Activated CD4-positive, CD25-positive, alpha-beta regulatory T cell treated with anti-CD3 and anti-CD28 coated beads, Interleukin-2, amount 50 U/mL, for 72 hours (primary cell): ENCODE measurements at regions not wholly inside any gene's neighbourhood (a gene's known extent, or its start where the extent isn't known, plus 50 kb on each side); places are given as distances from the start of the nearest gene placed in this dataset.
"Not testable (repeated sequence)": the region's sequence is repeated elsewhere in the genome, so short reads cannot be mapped to it uniquely, and the experiment has no call there.

ENCODE experiments used
- DNase-seq: peaks from one replicate; pipeline ENCODE4 v3.0.0; 2021

- no peak for DNase-seq
Measured at GRCh38 chr1:166703141-166703540, 136.1 kb upstream of the POGK start.

DNA sequence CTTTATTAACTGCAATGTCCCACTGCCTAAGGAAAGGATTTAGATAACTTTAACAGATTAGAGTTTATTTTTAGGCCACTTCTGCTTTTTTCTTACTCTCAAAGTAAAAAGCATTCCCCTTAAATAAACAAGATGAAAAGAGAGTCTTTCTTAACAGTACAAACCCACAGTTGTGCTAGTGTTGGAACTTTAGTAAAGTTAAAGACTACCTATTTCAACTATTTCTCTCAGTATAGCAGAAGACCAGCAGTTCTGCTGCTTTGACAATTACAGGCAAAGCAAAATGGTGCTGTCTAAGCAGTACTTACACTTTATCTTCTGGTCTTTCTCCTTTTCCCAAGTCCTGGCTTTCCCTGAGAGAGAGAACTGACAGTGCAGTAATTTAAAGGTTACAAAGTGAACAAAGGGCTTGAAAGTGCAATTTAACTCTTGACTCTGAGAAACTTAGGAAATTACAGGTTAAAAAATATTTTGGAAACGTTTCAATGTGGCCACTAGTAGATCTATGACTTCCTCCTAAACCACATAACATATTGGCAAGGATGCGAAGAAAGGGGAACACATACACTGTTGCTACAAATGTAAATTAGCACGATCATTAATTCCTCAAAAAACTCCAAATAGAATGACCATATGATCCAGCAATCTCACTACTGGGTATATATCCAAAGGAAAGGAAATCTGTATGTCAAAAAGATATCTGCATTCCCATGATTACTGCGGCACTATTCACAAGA is 135.4 kb upstream of the POGK start:
- no peak for DNase-seq

DNA sequence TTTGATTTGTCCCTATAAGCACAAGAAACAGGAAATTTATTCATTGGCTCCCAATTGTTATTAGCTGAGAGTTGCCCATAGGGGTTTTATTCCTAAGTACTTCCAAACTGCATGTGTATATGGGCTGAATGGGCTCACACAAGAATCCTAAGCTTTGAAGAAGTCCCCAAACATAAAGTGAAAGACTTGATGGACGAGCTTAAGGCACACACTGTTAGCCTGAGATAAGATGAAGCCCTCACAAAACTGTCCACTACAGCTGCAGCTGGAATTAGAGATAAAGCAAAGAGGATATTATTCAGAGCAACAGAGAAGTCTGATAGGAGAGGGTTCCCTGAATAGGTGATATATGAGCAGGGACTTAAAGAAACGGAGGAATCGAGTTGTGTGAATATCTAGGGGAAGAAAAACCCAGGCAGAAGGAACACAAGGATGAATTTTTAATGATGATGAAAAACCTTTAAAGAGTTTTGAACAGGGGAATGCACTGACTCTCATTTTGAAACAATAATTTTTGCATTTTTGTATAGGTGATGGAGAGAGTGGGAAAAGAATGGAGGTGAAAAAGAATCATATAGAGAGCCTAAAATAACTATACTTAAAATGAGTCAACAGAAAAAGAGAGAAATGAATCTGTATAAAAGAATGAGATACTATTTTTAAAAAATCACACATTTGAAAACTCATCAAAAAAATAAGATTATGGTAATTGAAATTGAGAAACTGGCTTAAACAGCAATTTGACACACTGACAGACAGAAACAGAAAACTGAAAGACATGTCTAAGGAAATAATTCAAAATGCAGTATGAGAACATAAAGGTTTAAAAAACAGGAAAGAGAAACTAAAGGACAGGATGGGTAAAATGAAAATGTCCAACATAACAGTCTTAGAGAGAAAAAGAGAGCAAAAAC is 133.6 kb upstream of the POGK start:
- DNase-seq = no peak

GRCh38 chr1:166716620-166717019 is 122.7 kb upstream of the POGK start:
- DNase-seq = no peak

DNA sequence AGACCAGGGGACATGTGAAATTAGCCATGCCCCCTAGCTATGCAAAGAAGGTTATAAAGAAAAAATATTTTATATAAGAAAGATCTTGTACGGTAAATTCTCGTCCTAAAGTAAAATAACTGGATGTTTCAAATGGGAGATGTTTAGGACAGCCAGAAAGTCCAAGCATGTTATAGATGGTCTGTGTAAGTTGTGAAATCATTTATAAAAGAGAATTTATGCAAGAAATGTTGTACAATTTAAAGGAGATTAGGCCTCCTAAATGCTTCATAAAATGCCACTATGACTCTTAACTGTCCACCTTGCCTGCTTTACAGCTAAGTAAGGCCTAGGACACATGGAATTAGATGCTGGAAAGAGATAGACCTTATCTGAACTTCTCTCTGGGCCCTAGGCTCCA is 118.1 kb upstream of the POGK start:
- DNase-seq = no peak

DNA sequence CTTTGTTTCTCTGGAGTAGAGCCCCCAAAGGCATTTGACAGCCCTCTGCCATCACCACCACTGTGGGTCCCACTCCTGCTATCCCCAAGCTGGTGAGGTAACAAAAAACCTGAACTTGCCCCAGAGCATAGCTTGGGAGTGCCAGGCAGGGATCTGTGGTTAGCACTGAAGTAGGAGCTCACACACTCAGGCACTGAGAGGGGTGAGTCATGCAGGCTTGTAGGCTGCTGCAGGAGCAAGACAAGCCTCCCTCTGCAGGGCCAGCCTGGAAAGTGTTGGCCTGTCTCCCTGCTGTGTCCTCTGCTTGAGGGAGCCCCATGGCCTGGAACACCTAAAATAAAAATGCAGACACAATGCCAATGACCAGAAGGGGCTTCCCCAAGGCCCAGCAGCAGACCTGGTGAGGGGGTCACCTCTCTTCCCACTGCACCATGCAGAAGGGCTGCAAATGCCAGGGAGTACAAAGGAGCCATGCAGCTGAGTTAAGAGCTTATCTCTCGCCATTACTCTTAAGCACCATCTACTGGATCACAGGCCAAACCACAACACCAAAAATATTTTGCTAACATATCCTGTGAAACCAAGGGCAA is 108.9 kb upstream of the POGK start:
- DNase-seq = no peak

- no peak for DNase-seq
Measured at GRCh38 chr1:166738140-166738539, 101.1 kb upstream of the POGK start.

DNA sequence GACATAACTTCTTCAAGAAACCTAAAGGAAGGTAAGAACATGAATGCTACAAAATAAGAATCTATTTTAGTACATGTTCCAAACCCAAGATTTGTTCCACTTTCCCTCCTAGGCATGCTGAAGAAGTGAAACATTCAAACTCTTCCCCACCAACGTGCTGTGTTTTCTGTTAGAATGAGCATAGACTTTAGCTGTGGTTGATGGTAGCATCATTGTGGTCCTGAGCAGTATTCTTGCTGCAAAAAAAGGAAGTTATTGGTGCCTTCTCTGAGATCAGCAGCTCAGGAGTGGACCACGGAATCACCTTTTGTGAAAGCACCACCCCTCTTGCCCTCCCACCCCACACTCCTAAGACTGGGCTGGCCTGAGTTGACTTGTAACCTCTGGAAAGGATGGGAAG is 100.4 kb upstream of the POGK start:
- no peak for DNase-seq

DNA sequence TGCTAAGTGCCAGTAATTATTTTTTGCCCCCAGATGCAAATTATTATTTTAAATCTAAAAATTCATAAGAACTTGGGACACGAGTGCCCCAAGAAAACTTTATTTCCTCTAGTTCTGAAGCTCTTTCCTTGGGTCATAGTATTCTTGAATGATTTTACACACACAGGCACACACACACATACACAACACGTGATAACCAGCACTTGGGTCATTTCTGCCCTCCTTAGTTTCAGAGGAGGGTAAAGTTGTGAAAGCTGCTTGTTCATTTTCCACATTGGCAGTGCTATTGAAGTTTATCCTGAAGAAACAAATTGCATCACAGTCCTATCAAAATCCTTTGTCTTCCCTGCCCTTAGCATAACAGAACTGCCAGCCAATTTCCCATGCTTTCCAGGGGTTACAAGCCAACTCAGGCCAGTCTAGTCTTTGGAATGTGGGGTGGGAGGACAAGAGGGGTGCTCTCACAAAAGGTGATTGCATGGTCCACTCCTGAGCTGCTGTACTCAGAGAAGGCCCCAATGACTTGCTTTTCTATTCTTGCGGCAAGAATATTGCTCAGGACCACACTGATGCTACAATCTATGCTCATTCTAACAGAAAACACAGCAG is 98.5 kb upstream of the POGK start:
- DNase-seq = no peak

DNA sequence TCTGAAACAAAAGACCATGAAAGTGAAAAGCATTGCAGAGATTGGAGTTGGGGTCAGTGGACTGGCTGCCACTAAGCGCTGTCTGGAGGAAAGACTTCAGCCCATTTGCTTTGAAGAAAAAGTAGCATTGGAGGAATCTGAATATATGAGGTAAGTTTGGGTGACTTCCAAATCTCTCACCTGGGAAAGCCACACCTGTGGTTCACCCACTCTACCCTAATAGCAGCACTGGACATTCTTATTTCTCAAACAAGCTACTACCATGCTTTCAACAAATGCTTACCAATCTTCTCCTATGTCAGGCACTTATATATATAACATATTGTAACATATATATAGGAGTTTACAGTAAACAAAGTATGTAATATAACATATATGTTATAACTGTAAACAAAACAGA is 76.0 kb upstream of the POGK start:
- no peak for DNase-seq

- DNase-seq = no peak
Measured at GRCh38 chr1:166766942-166767341, 72.3 kb upstream of the POGK start.

- DNase-seq = not testable (repeated sequence)
Measured at GRCh38 chr1:166784646-166785045, 54.6 kb upstream of the POGK start.

DNA sequence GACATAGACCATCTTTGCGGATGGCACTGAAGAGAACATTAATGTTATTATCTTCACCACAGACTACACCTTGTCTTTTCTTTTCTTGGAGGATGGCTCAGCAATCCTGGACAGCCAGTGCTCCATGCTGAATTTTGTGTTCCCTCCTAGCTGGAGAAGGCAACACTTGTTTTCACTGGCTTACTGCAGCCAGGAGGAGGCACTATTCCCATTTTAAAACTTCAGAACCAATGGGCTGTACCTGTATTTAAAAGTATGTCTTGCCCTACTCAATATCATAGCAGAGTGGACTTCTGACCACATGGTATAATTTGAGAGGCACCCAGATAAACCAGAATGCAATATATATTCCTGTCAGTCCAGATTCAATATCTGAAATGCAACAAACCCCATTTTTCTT is 53.3 kb upstream of the POGK start:
- no peak for DNase-seq

- DNase-seq = no peak
Measured at GRCh38 chr1:166789286-166789685, 50.0 kb upstream of the POGK start.
